ENCODE measurements at regions not wholly inside any gene's neighbourhood (a gene's known extent, or its start where the extent isn't known, plus 50 kb on each side); places are given as distances from the start of the nearest gene placed in this dataset.

DNA sequence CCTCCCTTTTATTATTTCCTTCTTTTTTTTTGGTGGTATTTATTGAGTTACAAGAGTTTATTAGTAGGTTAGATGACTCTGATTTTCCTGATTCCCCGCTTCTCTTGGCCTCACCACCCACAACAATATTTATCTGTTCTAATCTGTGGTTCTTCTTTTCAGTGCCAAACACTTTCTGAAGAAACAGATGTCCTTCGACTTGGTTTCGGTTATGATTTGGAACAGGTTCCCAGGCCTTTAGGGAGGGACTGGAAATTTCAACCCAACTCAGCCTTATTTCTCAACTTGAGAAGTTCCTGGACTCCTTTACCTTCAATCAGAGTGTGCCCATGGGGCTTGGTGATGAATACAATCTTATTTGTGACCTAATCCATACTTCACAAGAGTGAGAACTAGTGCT lies 108.1 kb downstream of the UCHL1 start:
- TF ChIP-seq EZH2 (IDR thresholded peaks at IDR 0.05; ENCODE audit: borderline replicate concordance, low read depth, low read length, severe bottlenecking): no peak
- no peak for TF ChIP-seq POLR2AphosphoS5 (IDR thresholded peaks at IDR 0.05; ENCODE audit: insufficient read depth, low read depth, low read length)
- TF ChIP-seq POLR2A (IDR thresholded peaks at IDR 0.05; ENCODE audit: low read depth, low read length): no peak
- TF ChIP-seq CTCF (IDR thresholded peaks at IDR 0.05; ENCODE audit: extremely low read depth in 1 of 2, insufficient read depth in 1 of 2, low read depth in 1 of 2, low read length in 2 of 2): no peak
- no peak for TF ChIP-seq JUN (IDR thresholded peaks at IDR 0.05; ENCODE audit: borderline replicate concordance, insufficient read depth, insufficient read length, low read depth)
- no peak for TF ChIP-seq FOS (IDR thresholded peaks at IDR 0.05; ENCODE audit: borderline replicate concordance, insufficient read depth, low read length)
- no peak for TF ChIP-seq GATA2 (IDR thresholded peaks at IDR 0.05; ENCODE audit: insufficient read depth, insufficient read length, low read depth, low read length)
- TF ChIP-seq MAX (IDR thresholded peaks at IDR 0.05; ENCODE audit: insufficient read depth, insufficient read length): no peak

Measured in endothelial cell of umbilical vein (primary cell).